SK-N-SH (cell line): ENCODE measurements at regions not wholly inside any gene's neighbourhood (a gene's known extent, or its start where the extent isn't known, plus 50 kb on each side); places are given as distances from the start of the nearest gene placed in this dataset.

Source experiments
- CTCF ChIP-seq: fragments of 200-600 bp; sonication (generic); IDR thresholded peaks from 2 replicates; pipeline ENCODE4 v1.6.1; 2017; ENCODE audit warnings: antibody characterized with exemption, mild to moderate bottlenecking, moderate library complexity
- EP300 ChIP-seq, 2 experiments: IDR thresholded peaks; 2 replicates each; pipeline versions ENCODE4 v1.4.0 to v1.6.1; 2012; ENCODE audit warnings: borderline replicate concordance in 1 of 2, low read depth in 1 of 2, low read length in 1 of 2
- TAF1 ChIP-seq: IDR thresholded peaks from 2 replicates; pipeline ENCODE4 v1.6.1; 2012; ENCODE audit warnings: low read depth, mild to moderate bottlenecking, low read length, moderate library complexity, borderline replicate concordance
- TEAD4 ChIP-seq: IDR thresholded peaks from 2 replicates; pipeline ENCODE4 v1.4.0; 2012; ENCODE audit warnings: mild to moderate bottlenecking, borderline replicate concordance; ENCODE audit not compliant: insufficient read depth
- YY1 ChIP-seq: IDR thresholded peaks from 2 replicates; pipeline ENCODE4 v1.4.0; 2012; ENCODE audit warnings: low read depth, mild to moderate bottlenecking

GRCh38 chr9:13580131-13580530 lies 300.6 kb upstream of the MPDZ start:
- TF ChIP-seq TEAD4 (no peak), TAF1 (no peak), CTCF (no peak), EP300 (IDR thresholded peaks at IDR 0.05; ENCODE audit: borderline replicate concordance in 1 of 2, low read depth in 1 of 2, low read length in 1 of 2) (no peak), YY1 (no peak)
